MM.1S (cell line): ENCODE measurements at regions not wholly inside any gene's neighbourhood (a gene's known extent, or its start where the extent isn't known, plus 50 kb on each side); places are given as distances from the start of the nearest gene placed in this dataset.

Experiments used
- EZH2 ChIP-seq: fragments of 300-600 bp; sonication (generic); optimal IDR thresholded peaks from 2 replicates; pipeline ENCODE3; 2017; ENCODE audit warnings: low read depth, mild to moderate bottlenecking, antibody characterized with exemption, low read length, mixed read lengths
- EZH2phosphoT487 ChIP-seq: fragments of 300-600 bp; sonication (generic); IDR thresholded peaks from 2 replicates; pipeline ENCODE4 v1.6.1; 2018; ENCODE audit warnings: antibody characterized with exemption, low read length
- TF ChIP-seq, protein P1 (sequence below): fragments of 300-600 bp; sonication (generic); IDR thresholded peaks from 2 replicates; pipeline ENCODE4 v1.5.1; 2016; ENCODE audit warnings: antibody characterized with exemption, low read length, mixed read lengths

DNA sequence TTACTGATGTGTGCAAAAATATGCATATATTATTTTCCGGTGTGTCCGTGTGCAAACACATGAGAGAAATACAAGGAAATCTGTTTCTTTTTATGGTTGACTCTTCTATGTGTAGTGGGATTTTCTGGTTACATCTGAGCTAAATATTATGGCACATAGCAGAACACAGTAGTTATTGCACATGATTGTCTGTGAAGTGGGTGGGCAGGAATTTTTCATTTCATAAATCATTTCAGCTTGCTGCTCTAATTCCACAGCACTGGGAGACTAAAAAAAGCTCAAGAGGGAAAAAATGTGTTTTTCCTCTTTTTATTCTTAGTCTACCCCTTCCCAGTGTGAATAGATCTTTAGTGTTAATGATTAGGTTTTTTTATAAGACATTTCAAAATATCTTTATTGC lies 197.9 kb downstream of the MBL2 start:
- TF ChIP-seq, protein P1, sequence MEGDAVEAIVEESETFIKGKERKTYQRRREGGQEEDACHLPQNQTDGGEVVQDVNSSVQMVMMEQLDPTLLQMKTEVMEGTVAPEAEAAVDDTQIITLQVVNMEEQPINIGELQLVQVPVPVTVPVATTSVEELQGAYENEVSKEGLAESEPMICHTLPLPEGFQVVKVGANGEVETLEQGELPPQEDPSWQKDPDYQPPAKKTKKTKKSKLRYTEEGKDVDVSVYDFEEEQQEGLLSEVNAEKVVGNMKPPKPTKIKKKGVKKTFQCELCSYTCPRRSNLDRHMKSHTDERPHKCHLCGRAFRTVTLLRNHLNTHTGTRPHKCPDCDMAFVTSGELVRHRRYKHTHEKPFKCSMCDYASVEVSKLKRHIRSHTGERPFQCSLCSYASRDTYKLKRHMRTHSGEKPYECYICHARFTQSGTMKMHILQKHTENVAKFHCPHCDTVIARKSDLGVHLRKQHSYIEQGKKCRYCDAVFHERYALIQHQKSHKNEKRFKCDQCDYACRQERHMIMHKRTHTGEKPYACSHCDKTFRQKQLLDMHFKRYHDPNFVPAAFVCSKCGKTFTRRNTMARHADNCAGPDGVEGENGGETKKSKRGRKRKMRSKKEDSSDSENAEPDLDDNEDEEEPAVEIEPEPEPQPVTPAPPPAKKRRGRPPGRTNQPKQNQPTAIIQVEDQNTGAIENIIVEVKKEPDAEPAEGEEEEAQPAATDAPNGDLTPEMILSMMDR = no peak
- no peak for TF ChIP-seq EZH2
- TF ChIP-seq EZH2phosphoT487 = no peak
